HepG2 (cell line): ENCODE measurements at regions not wholly inside any gene's neighbourhood (a gene's known extent, or its start where the extent isn't known, plus 50 kb on each side); places are given as distances from the start of the nearest gene placed in this dataset.

Source experiments
- ATAC-seq: fragments of 200-7000 bp; cut with Tn5 transposase; 3 replicates; pipeline ENCODE4 v1.9.1; 2020; ENCODE audit warnings: mild to moderate bottlenecking, moderate library complexity
- BruUV-seq: library from RNA; stranded (reverse); fragments of 400-500 nt; replicated peaks from 2 replicates; lab custom pipeline; 2021; lab: Mats Ljungman, UMichigan
- CTCF ChIA-PET: fragments of 300-600 bp; formaldehyde crosslinking; extraction: SDS; loops from one replicate; lab custom pipeline; 2021; ENCODE audit warnings: low total read pairs, inconsistent platforms, low intra/inter-chr PET ratio; lab: Yijun Ruan, JAX
- POLR2A ChIA-PET: fragments of 350-600 bp; sonication (Branson Sonifier 250); formaldehyde crosslinking; loops from one replicate; lab custom pipeline; 2020; ENCODE audit warnings: antibody characterized with exemption, inconsistent platforms; lab: Yijun Ruan, JAX
- DNase-seq: peaks from one replicate; pipeline ENCODE4 v3.0.0-alpha.2; 2015; ENCODE audit warnings: low spot score
- FAIRE-seq: peaks from 3 replicates; lab custom pipeline; 2011; peaks lifted over from hg19 to GRCh38; lab: Jason Lieb, UNC
- H2AFZ ChIP-seq: one replicate; pipeline ENCODE4 v1.6.1; 2011; ENCODE audit warnings: low read length, inconsistent platforms
- H3K27ac ChIP-seq: fragments of 300-600 bp; 3 replicates; pipeline ENCODE4 v1.8.0; 2011; ENCODE audit warnings: mixed run types, mild to moderate bottlenecking, mixed read lengths, low read length, inconsistent platforms; ENCODE audit not compliant: insufficient read depth; ENCODE audit errors: extremely low read length
- H3K27me3 ChIP-seq, 2 experiments: fragments of 200-600 bp in 1 of 2; 2 replicates in 1 of 2; 3 replicates in 1 of 2; pipeline versions ENCODE4 v1.6.0 to v1.8.0; 2011; ENCODE audit warnings: low read length in 2 of 2, mild to moderate bottlenecking in 2 of 2, moderate library complexity in 2 of 2, inconsistent platforms in 1 of 2; ENCODE audit not compliant: insufficient read depth in 2 of 2, control insufficient read depth in 1 of 2
- H3K36me3 ChIP-seq, 2 experiments: fragments of 200-600 bp in 1 of 2; replicated peaks in 1 of 2; 2 replicates in 1 of 2; 3 replicates in 1 of 2; pipeline versions ENCODE4 v1.5.1 to v1.8.0; 2011; ENCODE audit warnings: low read length in 2 of 2, inconsistent platforms in 1 of 2; ENCODE audit not compliant: insufficient read depth in 2 of 2, control insufficient read depth in 1 of 2
- H3K4me1 ChIP-seq: 2 replicates; pipeline ENCODE4 v1.5.1; 2012; ENCODE audit warnings: low read length, inconsistent platforms; ENCODE audit not compliant: insufficient read depth
- H3K4me2 ChIP-seq: 2 replicates; pipeline ENCODE4 v1.6.0; 2011; ENCODE audit warnings: low read depth, low read length, inconsistent platforms
- H3K4me3 ChIP-seq, 3 experiments: fragments of 200-600 bp in 1 of 3; sonication (generic), shearing (Covaris generic) in 1 of 3; replicated peaks in 1 of 3; 2 replicates each; pipeline ENCODE4 v1.5.1; 2011 to 2016; ENCODE audit warnings: low read length in 3 of 3, inconsistent platforms in 2 of 3, low read depth in 2 of 3, mild to moderate bottlenecking in 2 of 3, control low read depth in 1 of 3, mixed read lengths in 1 of 3; ENCODE audit not compliant: insufficient read depth in 1 of 3
- H3K79me2 ChIP-seq: one replicate; pipeline ENCODE4 v1.6.1; 2011; ENCODE audit warnings: low read length, inconsistent platforms; ENCODE audit not compliant: insufficient read depth
- H3K9ac ChIP-seq: 2 replicates; pipeline ENCODE4 v1.6.0; 2011; ENCODE audit warnings: mild to moderate bottlenecking, low read depth, low read length, inconsistent platforms; ENCODE audit not compliant: insufficient read depth
- H3K9me3 ChIP-seq: 2 replicates; pipeline ENCODE4 v1.5.1; 2012; ENCODE audit warnings: mild to moderate bottlenecking, low read length
- H4K20me1 ChIP-seq: 2 replicates; pipeline ENCODE4 v1.6.0; 2011; ENCODE audit warnings: inconsistent platforms, mild to moderate bottlenecking, low read length, moderate library complexity; ENCODE audit not compliant: insufficient read depth
- KDM1A ChIP-seq: IDR thresholded peaks from 2 replicates; pipeline ENCODE4 v1.6.1; 2016; ENCODE audit warnings: missing compliant biosample characterization
- MEIS2 ChIP-seq: sonication (generic); formaldehyde crosslinking; IDR thresholded peaks from 2 replicates; pipeline ENCODE4 v1.9.0; 2021; ENCODE audit warnings: mild to moderate bottlenecking, missing genetic modification reagents
- RNF2 ChIP-seq: fragments of 450-650 bp; conservative IDR thresholded peaks from 2 replicates; pipeline ENCODE4 v1.6.1; 2016; ENCODE audit warnings: low read depth
- SOX5 ChIP-seq: IDR thresholded peaks from 2 replicates; pipeline ENCODE4 v1.6.1; 2016; ENCODE audit warnings: borderline replicate concordance
- ZBTB7A ChIP-seq: sonication (generic); formaldehyde crosslinking; IDR thresholded peaks from 2 replicates; pipeline ENCODE4 v1.8.0; 2022; ENCODE audit warnings: mild to moderate bottlenecking, missing genetic modification reagents
- ZNF12 ChIP-seq: sonication (generic); formaldehyde crosslinking; IDR thresholded peaks from 2 replicates; pipeline ENCODE4 v1.5.0; 2020; ENCODE audit warnings: missing genetic modification reagents
- ZNF558 ChIP-seq: sonication (generic); formaldehyde crosslinking; IDR thresholded peaks from 2 replicates; pipeline ENCODE4 v1.9.0; 2022; ENCODE audit warnings: mild to moderate bottlenecking, missing genetic modification reagents, borderline replicate concordance
- in situ Hi-C: cut with HindIII; loops from 2 replicates; pipeline ENCODE4 v1.10.0; 2017; ENCODE audit warnings: low pct_unique_long_range_greater_than_20kb; ENCODE audit not compliant: extremely low pct_ligation_motif_present
- intact Hi-C: fragments of 100-400 bp; cut with micrococcal nuclease; formaldehyde crosslinking; loops from one replicate; pipeline ENCODE4 v1.10.0; 2022; ENCODE audit not compliant: unreplicated experiment
- TF ChIP-seq, protein P1 (sequence below): sonication (generic); formaldehyde crosslinking; IDR thresholded peaks from 2 replicates; pipeline ENCODE4 v1.5.1; 2020; ENCODE audit warnings: mild to moderate bottlenecking, moderate library complexity, missing genetic modification reagents
- TF ChIP-seq, protein P2 (sequence below): sonication (generic); formaldehyde crosslinking; IDR thresholded peaks from 2 replicates; pipeline ENCODE4 v1.4.0; 2020; ENCODE audit warnings: mild to moderate bottlenecking, missing genetic modification reagents, borderline replicate concordance

DNA sequence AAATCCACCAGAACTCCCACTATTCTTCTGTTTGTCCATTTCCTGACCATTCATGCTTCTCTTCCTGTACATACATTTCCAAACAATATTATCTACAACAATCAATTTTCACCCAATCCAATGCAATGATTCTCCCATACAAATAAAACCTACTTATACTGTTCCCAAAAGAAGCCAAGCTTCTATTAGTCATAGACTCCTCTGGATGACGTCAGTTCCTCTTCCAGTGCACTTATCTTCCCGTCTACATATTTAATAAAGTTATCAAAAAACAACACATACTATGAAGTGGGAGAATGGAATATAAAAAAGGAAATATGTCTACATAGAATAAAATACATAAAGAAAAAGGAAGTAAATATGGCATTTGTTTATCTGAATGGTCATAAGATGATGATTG lies 165.4 kb downstream of the FOXG1 start (continued):
- TF ChIP-seq MEIS2 (CRISPR knock-in tag): no peak
- TF ChIP-seq, all 625 proteins: peak for 2

DNA sequence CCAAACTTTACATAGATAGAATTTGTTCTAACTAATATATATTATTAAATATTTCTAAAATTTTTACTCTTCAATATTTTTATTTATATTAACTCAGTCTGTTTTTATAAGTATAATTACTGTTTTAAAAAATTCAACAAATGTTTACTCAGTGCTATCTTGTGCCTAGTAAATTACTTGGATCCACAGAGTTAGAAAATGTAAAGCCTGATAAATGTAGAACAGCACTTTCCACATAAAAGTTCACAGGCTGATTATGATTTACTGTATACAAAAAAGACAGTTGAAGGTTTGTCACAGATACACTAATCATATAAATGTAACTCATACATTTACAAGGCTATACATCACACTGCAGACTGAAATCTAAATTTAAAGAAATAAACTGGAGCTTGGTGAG lies 170.0 kb downstream of the FOXG1 start:
- H3K4me3 ChIP-seq: no peak overlapping the region
- in situ Hi-C loops: no loop called here
- ATAC-seq (no peak), DNase-seq (no peak), FAIRE-seq (no peak)
- ChIA-PET POLR2A (no interaction called here), CTCF (no interaction called here)
- no peak overlapping the region for H3K27ac ChIP-seq
- intact Hi-C loops: no loop called here
- H4K20me1 ChIP-seq: no peaks in the 10 kb centered on the region
- H2AFZ ChIP-seq: no peak overlapping the region
- TF ChIP-seq, protein P1, sequence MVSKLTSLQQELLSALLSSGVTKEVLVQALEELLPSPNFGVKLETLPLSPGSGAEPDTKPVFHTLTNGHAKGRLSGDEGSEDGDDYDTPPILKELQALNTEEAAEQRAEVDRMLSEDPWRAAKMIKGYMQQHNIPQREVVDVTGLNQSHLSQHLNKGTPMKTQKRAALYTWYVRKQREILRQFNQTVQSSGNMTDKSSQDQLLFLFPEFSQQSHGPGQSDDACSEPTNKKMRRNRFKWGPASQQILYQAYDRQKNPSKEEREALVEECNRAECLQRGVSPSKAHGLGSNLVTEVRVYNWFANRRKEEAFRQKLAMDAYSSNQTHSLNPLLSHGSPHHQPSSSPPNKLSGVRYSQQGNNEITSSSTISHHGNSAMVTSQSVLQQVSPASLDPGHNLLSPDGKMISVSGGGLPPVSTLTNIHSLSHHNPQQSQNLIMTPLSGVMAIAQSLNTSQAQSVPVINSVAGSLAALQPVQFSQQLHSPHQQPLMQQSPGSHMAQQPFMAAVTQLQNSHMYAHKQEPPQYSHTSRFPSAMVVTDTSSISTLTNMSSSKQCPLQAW (CRISPR knock-in tag): no peak
- no peak for TF ChIP-seq ZBTB7A
- no peak for TF ChIP-seq KDM1A (CRISPR knock-in tag)
- TF ChIP-seq ZNF558: no peak
- TF ChIP-seq, protein P2, sequence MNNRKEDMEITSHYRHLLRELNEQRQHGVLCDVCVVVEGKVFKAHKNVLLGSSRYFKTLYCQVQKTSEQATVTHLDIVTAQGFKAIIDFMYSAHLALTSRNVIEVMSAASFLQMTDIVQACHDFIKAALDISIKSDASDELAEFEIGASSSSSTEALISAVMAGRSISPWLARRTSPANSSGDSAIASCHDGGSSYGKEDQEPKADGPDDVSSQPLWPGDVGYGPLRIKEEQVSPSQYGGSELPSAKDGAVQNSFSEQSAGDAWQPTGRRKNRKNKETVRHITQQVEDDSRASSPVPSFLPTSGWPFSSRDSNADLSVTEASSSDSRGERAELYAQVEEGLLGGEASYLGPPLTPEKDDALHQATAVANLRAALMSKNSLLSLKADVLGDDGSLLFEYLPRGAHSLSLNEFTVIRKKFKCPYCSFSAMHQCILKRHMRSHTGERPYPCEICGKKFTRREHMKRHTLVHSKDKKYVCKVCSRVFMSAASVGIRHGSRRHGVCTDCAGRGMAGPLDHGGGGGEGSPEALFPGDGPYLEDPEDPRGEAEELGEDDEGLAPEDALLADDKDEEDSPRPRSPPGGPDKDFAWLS: no peak
- TF ChIP-seq SOX5 (CRISPR knock-in tag): no peak
- no peak for TF ChIP-seq RNF2
- no peak for TF ChIP-seq ZNF12
- no peaks in the 10 kb centered on the region for H3K4me1 ChIP-seq
- no peak overlapping the region for H3K4me2 ChIP-seq
- H3K27me3 ChIP-seq: no peaks in the 10 kb centered on the region
- H3K9ac ChIP-seq: no peak overlapping the region
- H3K79me2 ChIP-seq: no peaks in the 10 kb centered on the region
- H3K9me3 ChIP-seq: peaks cover 84% of the 10 kb centered on the region
- BruUV-seq: no TSS peak
- no peaks in the 10 kb centered on the region for H3K36me3 ChIP-seq
